ENCODE measurements at regions not wholly inside any gene's neighbourhood (a gene's known extent, or its start where the extent isn't known, plus 50 kb on each side); places are given as distances from the start of the nearest gene placed in this dataset.
A peak's percentile ranks its signal among the peaks of the same experiment; 100 is the strongest.

DNA sequence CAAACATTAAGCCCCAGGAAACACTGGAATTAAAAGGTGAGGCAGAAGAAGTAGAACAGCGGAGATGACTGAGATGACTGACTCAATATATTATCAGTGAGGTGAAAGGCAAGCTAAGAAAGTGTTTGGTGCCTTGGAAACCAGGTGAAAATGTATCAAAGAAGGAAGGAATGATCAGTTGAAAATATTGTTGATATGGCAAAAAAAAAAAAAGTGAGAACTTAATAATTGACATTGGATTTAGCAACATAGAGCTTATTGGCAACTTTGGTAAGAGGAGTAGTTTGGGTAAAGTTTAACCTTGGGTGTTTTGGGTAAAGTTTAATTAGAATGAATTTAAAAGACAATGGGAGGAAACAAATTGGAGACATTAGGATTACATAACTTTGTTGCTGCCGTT is 127.7 kb upstream of the MYOCD start:
- Histone ChIP-seq H3K27me3 (ENCODE audit: control insufficient read depth, insufficient read depth, low read length) (no peaks in the 10 kb centered on the region), H3K4me2 (ENCODE audit: low read length) (no peak overlapping the region), H3K4me1 (ENCODE audit: control insufficient read depth, insufficient read depth, low read length) (no peaks in the 10 kb centered on the region), H3K4me3 (ENCODE audit: low read length) (no peak overlapping the region), H3K9ac (ENCODE audit: low read depth, low read length) (no peak overlapping the region), H3K36me3 (ENCODE audit: insufficient read depth, low read length) (no peaks in the 10 kb centered on the region), H3K9me3 (replicated peaks; ENCODE audit: low read length) (no peaks in the 10 kb centered on the region)

DNA sequence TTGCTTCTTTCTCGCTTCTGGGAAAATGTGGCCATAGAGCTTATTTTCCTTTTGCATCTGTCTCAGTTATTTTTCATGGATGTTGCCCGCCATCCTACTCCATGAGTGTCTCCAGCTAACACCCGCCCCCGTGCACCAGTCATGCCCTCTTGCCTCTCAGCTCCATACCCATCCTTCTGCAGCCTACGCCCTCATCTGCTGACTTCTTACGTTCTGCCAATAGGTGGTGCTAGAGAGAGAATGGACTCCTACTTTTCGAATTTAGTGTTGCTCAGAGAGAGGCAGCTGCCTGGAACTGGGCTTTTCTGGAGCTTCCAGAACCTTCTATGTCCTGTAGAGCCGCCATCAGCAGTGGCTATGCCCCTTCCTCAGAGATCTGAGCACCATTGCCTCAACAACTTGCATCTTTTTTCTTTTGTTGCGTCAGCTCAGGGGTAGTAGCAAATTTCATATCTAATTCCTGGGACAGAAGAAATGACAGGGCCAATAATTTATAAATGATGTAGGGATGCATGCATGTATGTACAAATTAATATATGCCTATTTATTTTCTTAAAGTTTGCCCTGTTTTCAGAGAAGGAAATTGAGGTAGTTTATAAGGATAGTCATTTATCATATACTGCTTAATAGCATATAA is 119.7 kb upstream of the MYOCD start:
- H3K27me3 ChIP-seq (ENCODE audit: control insufficient read depth, insufficient read depth, low read length): no peaks in the 10 kb centered on the region
- H3K9me3 ChIP-seq (replicated peaks; ENCODE audit: low read length): no peaks in the 10 kb centered on the region
- H3K4me1 ChIP-seq (ENCODE audit: control insufficient read depth, insufficient read depth, low read length): peaks cover 20% of the 10 kb centered on the region
- H3K9ac ChIP-seq (ENCODE audit: low read depth, low read length): no peak overlapping the region
- no peak overlapping the region for H3K4me3 ChIP-seq (ENCODE audit: low read length)
- no peaks in the 10 kb centered on the region for H3K36me3 ChIP-seq (ENCODE audit: insufficient read depth, low read length)
- H3K4me2 ChIP-seq (ENCODE audit: low read length): no peak overlapping the region

DNA sequence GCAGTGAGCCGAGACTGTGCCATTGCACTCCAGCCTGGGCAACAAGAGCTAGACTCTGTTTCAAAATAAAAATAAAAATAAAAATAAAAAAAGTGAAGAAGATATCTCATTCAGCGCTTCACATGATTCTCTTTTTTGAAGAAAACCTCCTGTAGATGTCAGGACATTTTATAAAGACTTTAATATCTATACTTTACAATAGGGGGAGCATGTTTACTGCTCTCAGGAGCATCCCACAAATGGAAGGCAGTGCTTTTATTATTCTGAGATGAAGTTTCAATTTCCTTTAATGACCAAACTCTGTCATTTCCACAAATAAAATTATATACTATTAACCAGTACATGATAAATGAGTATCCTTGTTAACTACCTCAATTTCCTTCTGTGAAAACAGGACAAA is 118.7 kb upstream of the MYOCD start:
- no peak overlapping the region for H3K9ac ChIP-seq (ENCODE audit: low read depth, low read length)
- H3K9me3 ChIP-seq (replicated peaks; ENCODE audit: low read length): no peaks in the 10 kb centered on the region
- H3K36me3 ChIP-seq (ENCODE audit: insufficient read depth, low read length): no peaks in the 10 kb centered on the region
- H3K4me1 ChIP-seq (ENCODE audit: control insufficient read depth, insufficient read depth, low read length): peaks cover 20% of the 10 kb centered on the region
- no peaks in the 10 kb centered on the region for H3K27me3 ChIP-seq (ENCODE audit: control insufficient read depth, insufficient read depth, low read length)
- no peak overlapping the region for H3K4me2 ChIP-seq (ENCODE audit: low read length)
- H3K4me3 ChIP-seq (ENCODE audit: low read length): no peak overlapping the region

DNA sequence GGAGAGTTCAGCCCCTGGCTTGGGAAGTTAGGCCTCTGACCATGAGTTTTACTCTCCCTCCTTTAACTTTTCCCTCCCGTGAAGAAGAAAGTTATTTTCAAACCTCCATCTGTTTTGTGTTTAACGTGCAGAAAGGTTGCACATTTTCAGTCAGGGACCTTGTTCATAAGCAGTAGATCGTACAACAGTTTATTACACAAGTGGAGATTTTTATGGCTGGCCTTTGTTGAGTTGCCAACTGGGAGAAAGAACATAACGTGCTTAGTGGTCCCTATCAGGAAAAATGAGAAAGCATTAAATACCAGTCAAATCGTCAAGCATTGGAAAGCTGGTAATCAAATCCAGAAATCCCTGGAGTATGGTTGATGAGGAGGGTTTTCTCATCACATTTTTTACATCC is 117.9 kb upstream of the MYOCD start:
- no peak overlapping the region for H3K4me3 ChIP-seq (ENCODE audit: low read length)

DNA sequence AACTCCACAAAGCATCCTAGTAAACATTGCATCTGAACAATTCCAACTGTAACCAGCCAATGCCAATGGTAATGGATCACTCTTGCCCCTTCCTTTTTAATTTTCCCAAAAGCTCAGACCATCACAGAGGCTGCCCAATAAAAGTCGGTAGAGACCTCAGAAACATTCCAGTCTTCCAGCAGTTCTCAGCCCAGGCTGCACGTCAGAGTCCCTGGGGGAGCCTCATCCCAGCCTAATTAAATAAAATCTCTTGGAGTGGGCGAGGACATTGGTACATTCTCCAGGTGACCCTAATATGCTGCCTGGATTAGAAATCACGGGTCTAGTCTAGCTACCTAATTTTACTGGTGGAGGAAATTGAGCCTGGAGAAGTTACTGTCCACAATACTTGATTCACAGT is 117.1 kb upstream of the MYOCD start:
- Histone ChIP-seq H3K27me3 (ENCODE audit: control insufficient read depth, insufficient read depth, low read length) (no peaks in the 10 kb centered on the region), H3K4me2 (ENCODE audit: low read length) (no peak overlapping the region), H3K4me1 (ENCODE audit: control insufficient read depth, insufficient read depth, low read length) (peaks cover 20% of the 10 kb centered on the region), H3K36me3 (ENCODE audit: insufficient read depth, low read length) (no peaks in the 10 kb centered on the region), H3K4me3 (ENCODE audit: low read length) (no peak overlapping the region), H3K9ac (ENCODE audit: low read depth, low read length) (peak overlapping the region; percentile 68), H3K9me3 (replicated peaks; ENCODE audit: low read length) (no peaks in the 10 kb centered on the region)

More for the DNA sequence above, 117.9 kb upstream of the MYOCD start:
- H3K9me3 ChIP-seq (replicated peaks; ENCODE audit: low read length): no peaks in the 10 kb centered on the region
- no peaks in the 10 kb centered on the region for H3K36me3 ChIP-seq (ENCODE audit: insufficient read depth, low read length)
- no peak overlapping the region for H3K9ac ChIP-seq (ENCODE audit: low read depth, low read length)
- no peaks in the 10 kb centered on the region for H3K27me3 ChIP-seq (ENCODE audit: control insufficient read depth, insufficient read depth, low read length)
- H3K4me2 ChIP-seq (ENCODE audit: low read length): no peak overlapping the region
- peaks cover 20% of the 10 kb centered on the region for H3K4me1 ChIP-seq (ENCODE audit: control insufficient read depth, insufficient read depth, low read length)

DNA sequence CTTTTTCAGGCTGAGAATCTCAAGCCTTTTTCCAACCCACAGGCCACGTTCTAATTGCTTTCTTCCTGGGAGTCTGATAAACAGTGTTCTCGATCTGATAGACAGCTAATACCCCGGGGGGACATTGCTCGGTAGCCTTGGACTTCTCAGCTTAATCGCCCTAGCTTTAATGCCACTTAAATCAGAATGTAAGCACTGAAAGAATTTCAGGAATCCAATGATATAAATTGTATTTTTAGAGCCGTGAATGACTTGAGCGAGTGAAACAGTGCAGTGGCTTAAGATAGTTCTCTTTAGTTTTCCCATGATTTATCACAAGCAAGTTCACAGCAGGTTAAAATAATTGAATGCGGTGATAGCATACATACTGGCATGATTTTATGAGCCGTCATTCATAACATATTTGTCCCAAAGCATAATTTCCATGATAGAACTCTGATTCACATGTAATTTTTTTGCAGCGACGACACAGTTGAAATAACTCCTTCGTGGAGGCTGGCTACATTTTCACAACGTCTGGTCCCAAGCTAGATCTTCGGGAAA is 116.1 kb upstream of the MYOCD start:
- H3K9me3 ChIP-seq (replicated peaks; ENCODE audit: low read length): no peaks in the 10 kb centered on the region
- H3K36me3 ChIP-seq (ENCODE audit: insufficient read depth, low read length): no peaks in the 10 kb centered on the region
- no peaks in the 10 kb centered on the region for H3K27me3 ChIP-seq (ENCODE audit: control insufficient read depth, insufficient read depth, low read length)
- H3K9ac ChIP-seq (ENCODE audit: low read depth, low read length): peak overlapping the region; percentile 68
- H3K4me3 ChIP-seq (ENCODE audit: low read length): peak overlapping the region; percentile 39
- peaks cover 24% of the 10 kb centered on the region for H3K4me1 ChIP-seq (ENCODE audit: control insufficient read depth, insufficient read depth, low read length)
- H3K4me2 ChIP-seq (ENCODE audit: low read length): peak overlapping the region; percentile 40

DNA sequence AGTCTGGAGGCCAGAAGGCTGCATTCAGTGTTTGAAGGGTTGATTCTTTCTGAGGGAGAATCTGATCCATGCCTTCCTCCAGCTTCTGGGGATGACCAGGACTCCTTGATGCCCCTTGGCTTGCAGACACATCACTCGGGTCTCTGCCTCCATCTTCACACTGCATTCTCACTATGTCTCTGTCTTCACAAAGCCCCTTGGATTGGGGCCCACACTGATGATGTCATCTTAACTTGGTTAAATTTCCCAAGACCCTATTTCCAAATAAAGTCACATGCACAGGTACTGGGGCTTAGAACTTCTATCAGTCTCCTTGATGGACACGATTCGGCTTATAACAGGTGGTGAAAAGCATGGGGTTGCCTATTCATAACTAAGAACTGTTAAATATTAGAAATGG is 112.1 kb upstream of the MYOCD start:
- no peaks in the 10 kb centered on the region for H3K9me3 ChIP-seq (replicated peaks; ENCODE audit: low read length)
- no peak overlapping the region for H3K4me2 ChIP-seq (ENCODE audit: low read length)
- H3K4me3 ChIP-seq (ENCODE audit: low read length): no peak overlapping the region
- H3K27me3 ChIP-seq (ENCODE audit: control insufficient read depth, insufficient read depth, low read length): no peaks in the 10 kb centered on the region
- peaks cover 23% of the 10 kb centered on the region for H3K4me1 ChIP-seq (ENCODE audit: control insufficient read depth, insufficient read depth, low read length)
- H3K36me3 ChIP-seq (ENCODE audit: insufficient read depth, low read length): no peaks in the 10 kb centered on the region
- H3K9ac ChIP-seq (ENCODE audit: low read depth, low read length): no peak overlapping the region

DNA sequence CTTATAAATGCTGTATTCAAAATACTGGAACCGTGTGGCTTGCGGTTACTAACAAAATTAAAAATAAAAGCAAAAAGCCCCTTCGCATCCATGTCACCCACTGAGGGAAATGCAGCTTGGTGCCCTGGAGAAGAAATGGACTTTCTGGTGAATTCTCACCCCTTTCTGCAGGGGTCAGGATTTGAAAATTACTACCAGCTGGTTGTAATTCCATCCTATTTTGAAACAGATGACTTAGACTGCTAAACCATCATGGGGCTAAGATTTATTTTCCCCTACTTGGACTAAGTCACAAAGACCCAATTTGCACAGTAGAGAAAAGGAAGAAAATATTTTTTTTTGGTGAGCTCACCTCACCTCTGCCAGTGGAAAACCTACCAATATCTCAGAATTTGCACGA is 111.4 kb upstream of the MYOCD start:
- no peaks in the 10 kb centered on the region for H3K9me3 ChIP-seq (replicated peaks; ENCODE audit: low read length)
- no peaks in the 10 kb centered on the region for H3K27me3 ChIP-seq (ENCODE audit: control insufficient read depth, insufficient read depth, low read length)
- H3K4me3 ChIP-seq (ENCODE audit: low read length): no peak overlapping the region
- H3K4me1 ChIP-seq (ENCODE audit: control insufficient read depth, insufficient read depth, low read length): peaks cover 16% of the 10 kb centered on the region
- no peak overlapping the region for H3K9ac ChIP-seq (ENCODE audit: low read depth, low read length)
- H3K36me3 ChIP-seq (ENCODE audit: insufficient read depth, low read length): no peaks in the 10 kb centered on the region
- no peak overlapping the region for H3K4me2 ChIP-seq (ENCODE audit: low read length)

DNA sequence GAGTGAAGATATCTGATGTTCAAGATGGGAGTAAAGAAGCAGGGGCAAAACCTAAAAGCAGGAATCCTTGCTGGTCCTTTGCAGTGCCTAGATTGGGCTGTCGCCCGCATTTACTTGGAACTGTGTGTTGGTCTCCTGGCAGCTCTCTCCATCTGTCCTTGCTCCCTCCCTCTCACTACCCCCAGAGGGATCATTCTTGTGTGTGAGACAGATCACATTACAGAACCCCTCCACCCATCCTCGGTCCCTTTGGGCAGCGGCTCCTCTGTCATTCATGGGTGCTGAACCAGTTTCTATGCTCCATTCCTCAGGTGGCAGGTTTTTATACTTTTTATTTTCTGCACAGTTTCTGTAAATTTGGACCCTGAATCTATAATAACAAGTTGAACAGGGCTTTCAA is 99.4 kb upstream of the MYOCD start:
- no peaks in the 10 kb centered on the region for H3K27me3 ChIP-seq (ENCODE audit: control insufficient read depth, insufficient read depth, low read length)
- no peak overlapping the region for H3K9ac ChIP-seq (ENCODE audit: low read depth, low read length)
- no peaks in the 10 kb centered on the region for H3K36me3 ChIP-seq (ENCODE audit: insufficient read depth, low read length)
- no peak overlapping the region for H3K4me2 ChIP-seq (ENCODE audit: low read length)
- no peak overlapping the region for H3K4me3 ChIP-seq (ENCODE audit: low read length)
- peaks cover 5% of the 10 kb centered on the region for H3K9me3 ChIP-seq (replicated peaks; ENCODE audit: low read length)
- no peaks in the 10 kb centered on the region for H3K4me1 ChIP-seq (ENCODE audit: control insufficient read depth, insufficient read depth, low read length)

DNA sequence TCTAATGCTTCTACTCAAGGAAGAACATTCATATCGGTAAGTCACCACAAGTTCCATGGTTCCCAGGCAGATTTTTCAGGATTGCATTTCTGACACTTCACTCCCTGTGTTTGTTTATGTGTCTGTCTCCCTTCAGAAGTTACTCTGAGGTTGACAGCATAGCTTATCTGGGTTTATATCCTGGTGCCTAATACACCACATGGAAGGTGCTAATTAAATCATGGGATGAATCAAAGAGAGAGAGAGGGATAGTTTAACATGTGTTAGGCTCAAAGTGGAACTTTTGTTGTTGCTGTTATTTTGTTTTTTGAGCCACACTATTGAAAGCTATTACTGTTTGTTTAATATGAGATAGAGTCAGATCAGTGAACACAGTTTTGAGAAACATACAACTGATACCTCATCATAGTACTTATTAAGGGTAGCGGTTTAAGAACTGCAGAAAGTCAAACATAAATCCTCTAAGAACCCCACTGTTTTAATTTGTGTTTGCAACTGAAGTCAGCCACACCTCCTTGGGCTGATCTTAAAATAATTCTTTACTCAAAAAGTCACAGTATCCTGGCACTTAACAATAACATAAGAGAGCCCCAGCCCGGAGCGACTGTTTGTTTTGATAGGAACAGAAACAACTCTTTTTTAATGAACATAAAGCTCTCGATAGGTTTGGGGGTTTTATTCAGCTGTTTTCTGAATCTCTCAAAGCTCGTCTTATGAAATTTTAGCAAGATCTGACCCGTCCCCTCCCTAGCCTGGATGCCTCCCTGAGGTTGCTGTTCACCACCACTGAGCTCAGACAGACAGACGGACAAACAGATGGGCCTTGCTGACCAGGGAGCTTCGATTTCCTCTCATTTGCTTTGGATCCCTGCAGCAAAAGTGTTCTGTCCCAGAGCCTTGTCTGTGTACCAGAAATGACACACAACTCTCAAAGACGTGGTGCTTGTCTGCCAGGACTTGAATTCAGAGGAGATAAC is 98.3 kb upstream of the MYOCD start:
- Histone ChIP-seq H3K4me2 (ENCODE audit: low read length) (no peak overlapping the region), H3K27me3 (ENCODE audit: control insufficient read depth, insufficient read depth, low read length) (no peaks in the 10 kb centered on the region), H3K9ac (ENCODE audit: low read depth, low read length) (no peak overlapping the region), H3K4me3 (ENCODE audit: low read length) (no peak overlapping the region), H3K9me3 (replicated peaks; ENCODE audit: low read length) (peaks cover 5% of the 10 kb centered on the region), H3K4me1 (ENCODE audit: control insufficient read depth, insufficient read depth, low read length) (no peaks in the 10 kb centered on the region), H3K36me3 (ENCODE audit: insufficient read depth, low read length) (no peaks in the 10 kb centered on the region)

DNA sequence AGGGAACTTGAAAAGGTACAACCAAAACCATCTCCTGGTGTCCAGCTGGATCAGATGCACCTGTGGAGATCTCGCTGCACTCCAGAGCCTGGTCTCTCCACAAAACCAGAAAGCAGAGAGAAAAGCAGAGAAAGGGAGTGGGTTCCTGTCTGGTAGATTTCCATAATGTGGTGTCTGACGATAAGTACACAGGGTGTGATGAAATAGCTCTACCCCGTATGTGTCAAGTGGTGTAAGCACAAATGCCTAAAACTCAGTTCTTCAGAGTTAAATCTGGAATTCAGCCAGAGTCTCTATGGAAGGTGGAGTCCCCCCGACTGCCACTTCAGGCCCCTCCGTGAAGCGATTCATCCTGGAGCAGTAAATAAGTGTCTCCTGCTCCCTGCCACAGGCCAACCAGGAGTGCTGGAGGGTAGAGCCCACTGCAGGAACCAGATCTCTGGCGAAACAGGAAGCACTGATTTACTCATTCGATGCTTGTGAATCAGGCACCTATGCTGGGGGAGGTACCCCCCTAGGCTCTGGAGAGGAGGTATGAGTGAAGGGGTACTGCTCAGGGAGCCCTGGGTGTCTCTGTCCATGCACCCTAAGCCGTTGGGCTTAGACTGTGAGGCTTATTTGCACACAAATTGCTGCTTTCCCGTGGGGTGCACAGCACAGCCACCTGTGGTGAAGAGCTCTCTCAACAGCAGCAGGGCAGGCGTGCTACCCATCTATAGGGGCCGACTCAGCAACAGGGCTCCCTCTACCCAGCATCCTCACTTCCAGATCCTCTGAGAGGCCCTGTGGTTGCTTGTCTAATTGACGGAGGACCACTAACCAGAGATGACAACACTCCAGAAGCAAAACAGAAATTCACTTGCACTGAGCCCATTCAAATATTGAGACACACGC is 97.1 kb upstream of the MYOCD start:
- no peak overlapping the region for H3K4me2 ChIP-seq (ENCODE audit: low read length)
- no peaks in the 10 kb centered on the region for H3K27me3 ChIP-seq (ENCODE audit: control insufficient read depth, insufficient read depth, low read length)
- H3K4me1 ChIP-seq (ENCODE audit: control insufficient read depth, insufficient read depth, low read length): no peaks in the 10 kb centered on the region
- H3K4me3 ChIP-seq (ENCODE audit: low read length): no peak overlapping the region
- H3K9ac ChIP-seq (ENCODE audit: low read depth, low read length): no peak overlapping the region
- H3K36me3 ChIP-seq (ENCODE audit: insufficient read depth, low read length): no peaks in the 10 kb centered on the region
- peaks cover 5% of the 10 kb centered on the region for H3K9me3 ChIP-seq (replicated peaks; ENCODE audit: low read length)
